ENCODE measurements at regions not wholly inside any gene's neighbourhood (a gene's known extent, or its start where the extent isn't known, plus 50 kb on each side); places are given as distances from the start of the nearest gene placed in this dataset.
"Not testable (repeated sequence)": the region's sequence is repeated elsewhere in the genome, so short reads cannot be mapped to it uniquely, and the experiment has no call there.

- no peak for DNase-seq (ENCODE audit: low read depth)
These were observed 1189.6 kb upstream of the CELF2 start for GRCh38 chr10:9828110-9828509.

- no peak for DNase-seq (ENCODE audit: low read depth)
These were observed 1183.7 kb upstream of the CELF2 start for GRCh38 chr10:9833942-9834341.

- DNase-seq (ENCODE audit: low read depth), result no peak
These were observed 1183.2 kb upstream of the CELF2 start for GRCh38 chr10:9834434-9834833.

- no peak for DNase-seq (ENCODE audit: low read depth)
These were observed 1172.6 kb upstream of the CELF2 start for GRCh38 chr10:9845075-9845474.

GRCh38 chr10:9848278-9848677 is 1169.4 kb upstream of the CELF2 start:
- DNase-seq (ENCODE audit: low read depth), result no peak

- no peak for DNase-seq (ENCODE audit: low read depth)
These were observed 1168.7 kb upstream of the CELF2 start for GRCh38 chr10:9848981-9849380.

GRCh38 chr10:9850415-9850814 is 1167.3 kb upstream of the CELF2 start:
- DNase-seq (ENCODE audit: low read depth), result no peak

- DNase-seq (ENCODE audit: low read depth), result no peak
These were observed 1165.9 kb upstream of the CELF2 start for GRCh38 chr10:9851808-9852207.

- no peak for DNase-seq (ENCODE audit: low read depth)
These were observed 1164.0 kb upstream of the CELF2 start for GRCh38 chr10:9853405-9854355.

- DNase-seq (ENCODE audit: low read depth), result not testable (repeated sequence)
These were observed 1162.2 kb upstream of the CELF2 start for GRCh38 chr10:9855451-9855850.

- no peak for DNase-seq (ENCODE audit: low read depth)
These were observed 1158.9 kb upstream of the CELF2 start for GRCh38 chr10:9858816-9859215.

- DNase-seq (ENCODE audit: low read depth), result no peak
These were observed 1157.6 kb upstream of the CELF2 start for GRCh38 chr10:9860045-9860444.

- DNase-seq (ENCODE audit: low read depth), result no peak
These were observed 1154.0 kb upstream of the CELF2 start for GRCh38 chr10:9863559-9864121.

GRCh38 chr10:9868499-9868898 is 1149.2 kb upstream of the CELF2 start:
- DNase-seq (ENCODE audit: low read depth), result no peak

- no peak for DNase-seq (ENCODE audit: low read depth)
These were observed 1148.5 kb upstream of the CELF2 start for GRCh38 chr10:9869205-9869604.

GRCh38 chr10:9869606-9870176 is 1148.0 kb upstream of the CELF2 start:
- DNase-seq (ENCODE audit: low read depth), result no peak

- peak; percentile 2 for DNase-seq (ENCODE audit: low read depth)
These were observed 1142.3 kb upstream of the CELF2 start for GRCh38 chr10:9875353-9875752.

- peak; percentile 14 for DNase-seq (ENCODE audit: low read depth)
These were observed 1139.7 kb upstream of the CELF2 start for GRCh38 chr10:9877978-9878377.

GRCh38 chr10:9878383-9878782 is 1139.3 kb upstream of the CELF2 start:
- DNase-seq (ENCODE audit: low read depth), result no peak

- DNase-seq (ENCODE audit: low read depth), result no peak
These were observed 1131.9 kb upstream of the CELF2 start for GRCh38 chr10:9885761-9886160.

GRCh38 chr10:9886772-9887171 is 1130.9 kb upstream of the CELF2 start:
- DNase-seq (ENCODE audit: low read depth), result no peak

GRCh38 chr10:9895453-9895852 is 1122.2 kb upstream of the CELF2 start:
- no peak for DNase-seq (ENCODE audit: low read depth)

- DNase-seq (ENCODE audit: low read depth), result no peak
These were observed 1121.7 kb upstream of the CELF2 start for GRCh38 chr10:9895981-9896380.

Measured in RPMI7951 (cell line).